ENCODE measurements at regions not wholly inside any gene's neighbourhood (a gene's known extent, or its start where the extent isn't known, plus 50 kb on each side); places are given as distances from the start of the nearest gene placed in this dataset.

DNA sequence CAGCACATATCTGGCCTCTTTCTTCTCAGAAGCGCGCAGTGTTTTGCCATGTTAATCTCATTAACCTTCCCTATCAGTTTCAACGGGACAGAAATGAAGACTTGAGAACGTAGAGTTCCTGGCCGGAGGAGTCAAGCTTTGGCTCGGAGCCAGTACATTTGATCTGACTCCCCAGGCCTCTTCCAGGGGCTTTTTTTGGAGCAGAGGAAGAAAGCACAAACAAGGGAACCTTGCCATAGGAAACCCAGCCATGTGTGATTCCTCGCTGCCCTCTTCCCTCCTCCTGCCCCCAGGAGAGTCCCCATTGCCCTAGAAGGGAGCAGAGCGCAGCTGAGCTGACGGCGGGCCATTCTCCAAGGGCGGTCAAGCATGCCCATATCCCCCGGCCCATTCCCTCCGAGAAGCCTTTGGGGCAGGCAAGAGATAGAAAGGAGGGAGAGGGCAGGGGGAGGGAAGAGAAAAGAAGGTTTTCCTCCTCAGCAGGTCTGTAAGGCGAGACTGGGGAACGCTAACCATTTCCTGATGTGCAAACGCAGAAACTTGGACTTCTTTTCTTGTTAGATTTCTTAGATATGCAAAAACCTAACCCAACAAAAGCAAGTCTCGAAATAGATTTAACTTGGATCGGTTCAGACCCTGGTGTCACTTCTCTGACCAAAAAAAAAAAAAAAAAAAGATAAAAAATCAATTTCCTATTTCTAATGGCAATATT is 63.7 kb upstream of the POU3F3 start:
- ATAC-seq: no peak
- DNase-seq: no peak
- intact Hi-C loops (cut with micrococcal nuclease): no loop called here

GRCh38 chr2:104790901-104791495 is 62.9 kb upstream of the POU3F3 start:
- DNase-seq: no peak
- intact Hi-C loops (cut with micrococcal nuclease): no loop called here
- ATAC-seq: no peak

DNA sequence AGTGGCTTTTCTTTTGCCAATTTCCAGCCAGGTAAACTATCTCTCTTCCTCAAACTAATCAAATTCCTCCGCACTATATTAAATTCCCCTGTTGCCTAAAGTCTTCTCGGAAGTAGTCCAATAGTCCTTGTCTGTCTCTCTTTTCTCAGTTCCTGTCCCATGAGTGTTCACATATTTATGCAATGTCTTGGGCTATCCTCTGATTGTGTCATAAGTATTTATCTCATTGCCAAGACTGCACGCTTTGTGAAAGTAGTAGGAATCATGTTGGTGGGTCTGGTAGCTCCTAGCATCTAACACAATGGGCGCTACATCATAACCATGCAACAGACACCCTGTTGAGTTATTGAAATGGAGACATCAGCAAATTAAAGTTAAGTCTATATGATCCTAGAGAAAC is 59.9 kb upstream of the POU3F3 start:
- ATAC-seq: no peak

GRCh38 chr2:104794441-104794840 is 59.5 kb upstream of the POU3F3 start:
- intact Hi-C loops (cut with micrococcal nuclease): no loop called here

More for the DNA sequence above, 59.9 kb upstream of the POU3F3 start:
- no peak for DNase-seq
- intact Hi-C loops (cut with micrococcal nuclease): no loop called here

More at GRCh38 chr2:104794441-104794840, 59.5 kb upstream of the POU3F3 start:
- ATAC-seq (no peak), DNase-seq (no peak)

Data from left ventricle myocardium superior (tissue), 1 donor.